Body of pancreas (tissue), 4 donors: ENCODE measurements at regions not wholly inside any gene's neighbourhood (a gene's known extent, or its start where the extent isn't known, plus 50 kb on each side); places are given as distances from the start of the nearest gene placed in this dataset.

Experiments
- POLR2A ChIP-seq, 3 donors: fragments of 450-650 bp; IDR thresholded peaks; one replicate each; pipeline ENCODE4 v1.6.1; 2016; ENCODE audit warnings: antibody characterized with exemption in 3 of 3, mild to moderate bottlenecking in 2 of 3
- TF ChIP-seq, protein P1 (sequence below), 7 experiments: fragments of 450-650 bp in 4 of 7; fragments of 200-600 bp in 3 of 7; sonication (generic) in 3 of 7; IDR thresholded peaks; one replicate each; pipeline ENCODE4 v1.5.1; 2016 to 2019; ENCODE audit warnings: antibody characterized with exemption in 7 of 7

DNA sequence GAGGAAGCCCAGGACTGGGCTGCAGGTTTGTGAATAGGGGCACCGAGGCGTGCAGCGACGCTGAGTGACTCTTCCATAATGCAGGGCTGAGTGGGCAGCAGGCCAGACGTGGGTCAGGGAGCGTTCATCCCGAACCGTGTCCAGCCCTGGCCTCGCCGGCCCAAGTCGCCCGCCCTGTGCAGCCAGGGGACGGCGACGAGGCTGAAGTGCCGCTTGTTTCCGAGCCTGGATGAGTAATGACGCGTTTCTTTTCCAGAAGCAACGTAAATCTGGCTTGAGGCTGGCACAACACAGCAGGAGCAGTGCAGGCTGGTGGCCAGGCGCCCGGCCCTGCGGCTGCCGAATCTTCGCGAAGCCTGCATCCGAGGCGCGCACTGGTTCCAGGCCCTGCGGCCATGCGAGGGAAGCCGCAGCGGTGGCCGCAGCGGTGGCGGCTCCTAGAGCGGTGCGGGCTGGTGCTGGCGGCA lies 74.0 kb upstream of the SEC61G start:
- TF ChIP-seq, protein P1, sequence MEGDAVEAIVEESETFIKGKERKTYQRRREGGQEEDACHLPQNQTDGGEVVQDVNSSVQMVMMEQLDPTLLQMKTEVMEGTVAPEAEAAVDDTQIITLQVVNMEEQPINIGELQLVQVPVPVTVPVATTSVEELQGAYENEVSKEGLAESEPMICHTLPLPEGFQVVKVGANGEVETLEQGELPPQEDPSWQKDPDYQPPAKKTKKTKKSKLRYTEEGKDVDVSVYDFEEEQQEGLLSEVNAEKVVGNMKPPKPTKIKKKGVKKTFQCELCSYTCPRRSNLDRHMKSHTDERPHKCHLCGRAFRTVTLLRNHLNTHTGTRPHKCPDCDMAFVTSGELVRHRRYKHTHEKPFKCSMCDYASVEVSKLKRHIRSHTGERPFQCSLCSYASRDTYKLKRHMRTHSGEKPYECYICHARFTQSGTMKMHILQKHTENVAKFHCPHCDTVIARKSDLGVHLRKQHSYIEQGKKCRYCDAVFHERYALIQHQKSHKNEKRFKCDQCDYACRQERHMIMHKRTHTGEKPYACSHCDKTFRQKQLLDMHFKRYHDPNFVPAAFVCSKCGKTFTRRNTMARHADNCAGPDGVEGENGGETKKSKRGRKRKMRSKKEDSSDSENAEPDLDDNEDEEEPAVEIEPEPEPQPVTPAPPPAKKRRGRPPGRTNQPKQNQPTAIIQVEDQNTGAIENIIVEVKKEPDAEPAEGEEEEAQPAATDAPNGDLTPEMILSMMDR (IDR thresholded peaks at IDR 0.05): no peak
- TF ChIP-seq POLR2A (IDR thresholded peaks at IDR 0.05): no peak
